IMR-90 (cell line): ENCODE measurements at regions not wholly inside any gene's neighbourhood (a gene's known extent, or its start where the extent isn't known, plus 50 kb on each side); places are given as distances from the start of the nearest gene placed in this dataset.

Experiments used
- ATAC-seq: fragments of 200-7000 bp; cut with Tn5 transposase; 2 replicates; pipeline ENCODE4 v1.9.1; 2020; ENCODE audit warnings: low read depth, mild to moderate bottlenecking, moderate library complexity
- BruUV-seq: library from RNA; stranded (reverse); fragments of 400-500 nt; replicated peaks from 2 replicates; lab custom pipeline; 2021; lab: Mats Ljungman, UMichigan
- CTCF ChIA-PET: fragments of 300-600 bp; formaldehyde crosslinking; extraction: SDS; loops from one replicate; lab custom pipeline; 2021; ENCODE audit warnings: antibody characterized with exemption; lab: Yijun Ruan, JAX
- POLR2A ChIA-PET: fragments of 300-600 bp; sonication (Branson Sonifier 250); formaldehyde crosslinking; loops from one replicate; lab custom pipeline; 2022; ENCODE audit warnings: antibody characterized with exemption; ENCODE audit not compliant: unreplicated experiment; lab: Charles Lee
- DNase-seq: peaks from one replicate; pipeline ENCODE4 v3.0.0; 2013
- H2AFZ ChIP-seq: replicated peaks from 2 replicates; pipeline ENCODE3; 2013; ENCODE audit warnings: low read length, mild to moderate bottlenecking; ENCODE audit not compliant: poor library complexity
- H2AK5ac ChIP-seq: 2 replicates; pipeline ENCODE4 v1.6.1; 2013; ENCODE audit warnings: low read depth, low read length, inconsistent platforms
- H2AK9ac ChIP-seq: replicated peaks from 2 replicates; pipeline ENCODE3; 2013; ENCODE audit warnings: mild to moderate bottlenecking, low read depth, low read length, moderate library complexity; ENCODE audit not compliant: poor library complexity
- H2BK120ac ChIP-seq: 2 replicates; pipeline ENCODE4 v1.6.1; 2013; ENCODE audit warnings: low read depth, low read length, inconsistent platforms
- H2BK15ac ChIP-seq: 3 replicates; pipeline ENCODE4 v1.6.1; 2013; ENCODE audit warnings: low read depth, low read length, inconsistent platforms
- H2BK20ac ChIP-seq: 2 replicates; pipeline ENCODE4 v1.6.1; 2013; ENCODE audit warnings: low read depth, mild to moderate bottlenecking, inconsistent platforms, low read length, moderate library complexity
- H2BK5ac ChIP-seq: 2 replicates; pipeline ENCODE4 v1.6.1; 2013; ENCODE audit warnings: mild to moderate bottlenecking, low read depth, low read length, inconsistent platforms; ENCODE audit not compliant: poor library complexity, severe bottlenecking
- H3K14ac ChIP-seq: replicated peaks from 2 replicates; pipeline ENCODE4 v1.6.1; 2013; ENCODE audit warnings: low read depth, low read length, inconsistent platforms
- H3K18ac ChIP-seq: 2 replicates; pipeline ENCODE4 v1.6.1; 2013; ENCODE audit warnings: low read depth, low read length, control low read depth
- H3K23ac ChIP-seq: 2 replicates; pipeline ENCODE4 v1.6.1; 2013; ENCODE audit warnings: low read depth, low read length, inconsistent platforms
- H3K27ac ChIP-seq: 2 replicates; pipeline ENCODE4 v1.5.1; 2013; ENCODE audit warnings: mild to moderate bottlenecking, control low read depth, low read length; ENCODE audit not compliant: insufficient read depth
- H3K27me3 ChIP-seq: 2 replicates; pipeline ENCODE4 v1.6.1; 2013; ENCODE audit warnings: low read length; ENCODE audit not compliant: control insufficient read depth, insufficient read depth
- H3K36me3 ChIP-seq: 2 replicates; pipeline ENCODE4 v1.6.1; 2013; ENCODE audit warnings: low read length, mixed read lengths; ENCODE audit not compliant: control insufficient read depth, insufficient read depth
- H3K4ac ChIP-seq: 2 replicates; pipeline ENCODE4 v1.6.1; 2013; ENCODE audit warnings: low read depth, low read length, inconsistent platforms
- H3K4me1 ChIP-seq: 2 replicates; pipeline ENCODE4 v1.6.1; 2013; ENCODE audit warnings: low read length, mixed read lengths; ENCODE audit not compliant: control insufficient read depth, insufficient read depth
- H3K4me2 ChIP-seq: 2 replicates; pipeline ENCODE4 v1.6.1; 2013; ENCODE audit warnings: low read depth, mild to moderate bottlenecking, control low read depth, low read length, moderate library complexity
- H3K4me3 ChIP-seq: 2 replicates; pipeline ENCODE4 v1.5.1; 2013; ENCODE audit warnings: low read depth, mild to moderate bottlenecking, control low read depth, low read length, moderate library complexity; ENCODE audit not compliant: insufficient read depth
- H3K56ac ChIP-seq: 2 replicates; pipeline ENCODE4 v1.6.1; 2013; ENCODE audit warnings: low read length, inconsistent platforms; ENCODE audit not compliant: insufficient read depth; ENCODE audit errors: extremely low read depth
- H3K79me1 ChIP-seq, 2 experiments: 2 replicates each; pipeline ENCODE4 v1.6.1; 2013; ENCODE audit warnings: low read length in 2 of 2, inconsistent platforms in 1 of 2, low read depth in 1 of 2
- H3K9ac ChIP-seq: 2 replicates; pipeline ENCODE4 v1.6.1; 2013; ENCODE audit warnings: low read depth, low read length, control low read depth
- H3K9me1 ChIP-seq: 2 replicates; pipeline ENCODE4 v1.6.1; 2013; ENCODE audit warnings: low read length, inconsistent platforms; ENCODE audit not compliant: insufficient read depth
- H3K9me3 ChIP-seq: 2 replicates; pipeline ENCODE4 v1.6.1; 2013; ENCODE audit warnings: low read length; ENCODE audit not compliant: control insufficient read depth, insufficient read depth
- H4K20me1 ChIP-seq: 2 replicates; pipeline ENCODE4 v1.6.1; 2013; ENCODE audit warnings: low read length, inconsistent platforms; ENCODE audit not compliant: insufficient read depth
- H4K5ac ChIP-seq: 2 replicates; pipeline ENCODE4 v1.6.1; 2013; ENCODE audit warnings: mild to moderate bottlenecking, low read depth, low read length, control low read depth
- H4K8ac ChIP-seq, 2 experiments: 2 replicates each; pipeline ENCODE4 v1.6.1; 2013; ENCODE audit warnings: low read depth in 2 of 2, low read length in 2 of 2, control low read depth in 1 of 2, inconsistent platforms in 1 of 2
- H4K91ac ChIP-seq: 2 replicates; pipeline ENCODE4 v1.6.1; 2013; ENCODE audit warnings: low read depth, low read length, inconsistent platforms; ENCODE audit not compliant: insufficient read depth
- CHD1 ChIP-seq: IDR thresholded peaks from 2 replicates; pipeline ENCODE4 v1.6.1; 2012; ENCODE audit warnings: low read depth, low read length, improper control_type of control experiment
- MXI1 ChIP-seq: IDR thresholded peaks from 2 replicates; pipeline ENCODE4 v1.6.1; 2012; ENCODE audit warnings: low read depth, mild to moderate bottlenecking, low read length, moderate library complexity, borderline replicate concordance
- POLR2A ChIP-seq: IDR thresholded peaks from 2 replicates; pipeline ENCODE4 v1.6.1; 2012; ENCODE audit warnings: mild to moderate bottlenecking, low read depth, low read length
- RAD21 ChIP-seq: IDR thresholded peaks from 2 replicates; pipeline ENCODE4 v1.6.1; 2012; ENCODE audit warnings: low read length, improper control_type of control experiment
- RCOR1 ChIP-seq: IDR thresholded peaks from 2 replicates; pipeline ENCODE4 v1.6.1; 2012; ENCODE audit warnings: mild to moderate bottlenecking, low read length, improper control_type of control experiment; ENCODE audit not compliant: insufficient replicate concordance
- WGBS, 2 experiments: methylation state at CpG; one replicate each; pipeline versions ENCODE4 v1.1.5 to v1.1.7; 2013; ENCODE audit warnings: missing lambda C conversion rate in 2 of 2; ENCODE audit not compliant: insufficient read length in 1 of 2; ENCODE audit errors: extremely low coverage in 2 of 2; 5-methylcytosine and 5-hydroxymethylcytosine counted together
- dilution Hi-C: fragments of 300-500 bp; cut with HindIII; formaldehyde crosslinking; loops from one replicate; pipeline ENCODE4 v1.14.3; 2018; ENCODE audit warnings: low sequenced_read_pairs; ENCODE audit not compliant: unreplicated experiment
- in situ Hi-C: fragments of 300-500 bp; cut with MboI; formaldehyde crosslinking; loops from 3 replicates; pipeline ENCODE4 v1.14.3; 2019; ENCODE audit warnings: low sequenced_read_pairs, inconsistent platforms, mixed read lengths
- intact Hi-C: fragments of 100-400 bp; cut with micrococcal nuclease; formaldehyde crosslinking; loops from 2 replicates; pipeline ENCODE4 v1.10.0; 2022

- in situ Hi-C loops (no loop called here), intact Hi-C loops (no loop called here), dilution Hi-C loops (no loop called here)
- Histone ChIP-seq H2AK5ac (no peak overlapping the region), H3K9ac (no peak overlapping the region), H3K18ac (no peak overlapping the region), H3K4me3 (no peak overlapping the region), H3K4me2 (no peak overlapping the region), H2BK15ac (no peak overlapping the region), H4K91ac (no peak overlapping the region), H3K9me3 (no peaks in the 10 kb centered on the region), H3K9me1 (no peaks in the 10 kb centered on the region), H4K5ac (no peak overlapping the region), H3K56ac (no peak overlapping the region), H3K27ac (no peak overlapping the region), H2AFZ (no peak overlapping the region), H4K20me1 (no peaks in the 10 kb centered on the region), H3K36me3 (no peaks in the 10 kb centered on the region), H3K23ac (no peak overlapping the region), H3K14ac (no peak overlapping the region), H2BK5ac (no peak overlapping the region), H4K8ac (no peak overlapping the region), H2BK120ac (no peak overlapping the region), H3K79me1 (no peaks in the 10 kb centered on the region), H3K4ac (no peak overlapping the region), H2AK9ac (no peak overlapping the region), H2BK20ac (no peak overlapping the region), H3K27me3 (no peaks in the 10 kb centered on the region), H3K4me1 (no peaks in the 10 kb centered on the region)
- ATAC-seq = no peak
- WGBS, 2 experiments = no CpG with 5 or more reads among the region's 3 CpGs
- DNase-seq = no peak
- ChIA-PET POLR2A (no interaction called here), CTCF (no interaction called here)
- TF ChIP-seq POLR2A (no peak), RAD21 (no peak), RCOR1 (no peak), MXI1 (no peak), CHD1 (no peak)
- no TSS peak for BruUV-seq
Measured at GRCh38 chr11:23594755-23595154, 734.5 kb upstream of the CCDC179 start.
